GM12878 (cell line): ENCODE measurements at regions not wholly inside any gene's neighbourhood (a gene's known extent, or its start where the extent isn't known, plus 50 kb on each side); places are given as distances from the start of the nearest gene placed in this dataset.

Source experiments
- ATAC-seq: fragments of 200-7000 bp; cut with Tn5 transposase; 3 replicates; pipeline ENCODE4 v1.9.1; 2020; ENCODE audit warnings: mild to moderate bottlenecking, moderate library complexity
- BruUV-seq: library from RNA; stranded (reverse); fragments of 400-500 nt; replicated peaks from 2 replicates; lab custom pipeline; 2021; lab: Mats Ljungman, UMichigan
- CTCF ChIA-PET: fragments of 300-600 bp; sonication (Branson Sonifier 250); formaldehyde crosslinking; extraction: SDS; loops from one replicate; lab custom pipeline; 2021; ENCODE audit warnings: inconsistent platforms; lab: Yijun Ruan, JAX
- POLR2A ChIA-PET: fragments of 350-600 bp; formaldehyde crosslinking; extraction: SDS; loops from one replicate; lab custom pipeline; 2021; ENCODE audit warnings: inconsistent platforms; lab: Charles Lee
- RAD21 ChIA-PET: fragments of 300-600 bp; sonication (Branson Sonifier 250); formaldehyde crosslinking; loops from one replicate; lab custom pipeline; 2023; ENCODE audit warnings: antibody characterized with exemption; ENCODE audit not compliant: unreplicated experiment; lab: Charles Lee
- SMC1A ChIA-PET: fragments of 300-600 bp; sonication (Branson Sonifier 250); formaldehyde crosslinking; loops from one replicate; lab custom pipeline; 2023; ENCODE audit not compliant: unreplicated experiment, uncharacterized antibody; lab: Charles Lee
- DNase-seq: peaks from one replicate; pipeline ENCODE4 v3.0.0-alpha.2; 2011; ENCODE audit warnings: low read depth, low spot score
- FAIRE-seq: peaks from 3 replicates; lab custom pipeline; 2011; peaks lifted over from hg19 to GRCh38; lab: Jason Lieb, UNC
- H2AFZ ChIP-seq: 2 replicates; pipeline ENCODE4 v1.6.0; 2011; ENCODE audit warnings: low read depth, low read length, control low read depth; ENCODE audit not compliant: control insufficient read depth
- H3K27ac ChIP-seq: 2 replicates; pipeline ENCODE4 v1.5.1; 2011; ENCODE audit warnings: control low read depth; ENCODE audit not compliant: control insufficient read depth, insufficient read depth
- H3K27me3 ChIP-seq, 2 experiments: replicated peaks in 1 of 2; 2 replicates each; pipeline versions ENCODE4 v1.6.0 to v1.6.1; 2011; ENCODE audit warnings: low read length in 1 of 2; ENCODE audit not compliant: control insufficient read depth in 2 of 2, insufficient read depth in 2 of 2
- H3K36me3 ChIP-seq, 2 experiments: 2 replicates each; pipeline ENCODE4 v1.5.1; 2011; ENCODE audit warnings: low read length in 1 of 2; ENCODE audit not compliant: control insufficient read depth in 2 of 2, insufficient read depth in 2 of 2
- H3K4me1 ChIP-seq: 2 replicates; pipeline ENCODE4 v1.6.1; 2011; ENCODE audit warnings: mild to moderate bottlenecking, low read length, moderate library complexity, mixed read lengths; ENCODE audit not compliant: control insufficient read depth, insufficient read depth
- H3K4me2 ChIP-seq: 2 replicates; pipeline ENCODE4 v1.6.0; 2011; ENCODE audit warnings: control low read depth; ENCODE audit not compliant: control insufficient read depth, insufficient read depth
- H3K4me3 ChIP-seq: fragments of 200-600 bp; sonication (generic); 2 replicates; pipeline ENCODE4 v1.5.1; 2016
- H3K79me2 ChIP-seq: 2 replicates; pipeline ENCODE4 v1.6.0; 2011; ENCODE audit warnings: low read length; ENCODE audit not compliant: control insufficient read depth, insufficient read depth
- H3K9ac ChIP-seq: 2 replicates; pipeline ENCODE4 v1.8.0; 2011; ENCODE audit warnings: low read length, control low read depth, mixed read lengths; ENCODE audit not compliant: control insufficient read depth, insufficient read depth
- H3K9me3 ChIP-seq: replicated peaks from 3 replicates; pipeline ENCODE4 v1.5.1; 2011; ENCODE audit warnings: mild to moderate bottlenecking, low read length; ENCODE audit not compliant: control insufficient read depth, insufficient read depth
- H4K20me1 ChIP-seq: 2 replicates; pipeline ENCODE4 v1.6.0; 2011; ENCODE audit not compliant: control insufficient read depth, insufficient read depth
- BRCA1 ChIP-seq: IDR thresholded peaks from 2 replicates; pipeline ENCODE4 v1.6.1; 2011; ENCODE audit warnings: low read depth, low read length, improper control_type of control experiment
- CHD4 ChIP-seq: fragments of 200-600 bp; sonication (generic); IDR thresholded peaks from 2 replicates; pipeline ENCODE4 v1.6.1; 2016; ENCODE audit warnings: mild to moderate bottlenecking
- CUX1 ChIP-seq: IDR thresholded peaks from 2 replicates; pipeline ENCODE4 v1.6.1; 2012; ENCODE audit warnings: improper control_type of control experiment, low read depth, low read length; ENCODE audit not compliant: insufficient replicate concordance
- EGR1 ChIP-seq, 2 experiments: IDR thresholded peaks; 1 replicate in 1 of 2; 2 replicates in 1 of 2; pipeline ENCODE4 v1.6.1; 2011 to 2012; ENCODE audit warnings: low read depth in 2 of 2, low read length in 2 of 2, borderline replicate concordance in 1 of 2, mild to moderate bottlenecking in 1 of 2, moderate library complexity in 1 of 2
- FOXM1 ChIP-seq: IDR thresholded peaks from 2 replicates; pipeline ENCODE4 v1.6.1; 2012; ENCODE audit warnings: low read depth, mild to moderate bottlenecking, inconsistent platforms, low read length, moderate library complexity
- GATAD2B ChIP-seq: fragments of 450-650 bp; conservative IDR thresholded peaks from 2 replicates; pipeline ENCODE4 v1.6.1; 2017; ENCODE audit warnings: low read depth, mild to moderate bottlenecking, moderate library complexity
- KDM1A ChIP-seq: fragments of 200-600 bp; sonication (generic); IDR thresholded peaks from 2 replicates; pipeline ENCODE4 v1.6.1; 2016; ENCODE audit warnings: borderline replicate concordance
- MTA3 ChIP-seq: IDR thresholded peaks from 2 replicates; pipeline ENCODE4 v1.6.1; 2012; ENCODE audit warnings: low read length, inconsistent platforms, borderline replicate concordance
- NFXL1 ChIP-seq: fragments of 450-650 bp; IDR thresholded peaks from 2 replicates; pipeline ENCODE4 v1.6.1; 2017; ENCODE audit warnings: antibody characterized with exemption, mild to moderate bottlenecking, borderline replicate concordance
- NR2F1 ChIP-seq: fragments of 450-650 bp; conservative IDR thresholded peaks from 2 replicates; pipeline ENCODE4 v1.6.1; 2017; ENCODE audit warnings: mild to moderate bottlenecking
- POLR2AphosphoS2 ChIP-seq: IDR thresholded peaks from 2 replicates; pipeline ENCODE4 v1.6.1; 2011; ENCODE audit warnings: low read depth, mild to moderate bottlenecking, low read length, improper control_type of control experiment, moderate library complexity
- SREBF1 ChIP-seq: IDR thresholded peaks from 2 replicates; pipeline ENCODE4 v1.6.1; 2012; ENCODE audit warnings: mild to moderate bottlenecking, low read length
- USF1 ChIP-seq: IDR thresholded peaks from 2 replicates; pipeline ENCODE4 v1.6.1; 2011; ENCODE audit warnings: borderline replicate concordance, low read depth, mild to moderate bottlenecking, moderate library complexity, mixed read lengths, low read length; ENCODE audit not compliant: insufficient read depth; ENCODE audit errors: extremely low read length
- WGBS: methylation state at CpG from one replicate; pipeline ENCODE4 v1.1.6; 2016; ENCODE audit warnings: low lambda C conversion rate; ENCODE audit not compliant: insufficient replicate concordance, insufficient coverage; ENCODE audit errors: missing lambda C conversion rate; 5-methylcytosine and 5-hydroxymethylcytosine counted together
- in situ Hi-C: fragments of 300-500 bp; cut with MboI; formaldehyde crosslinking; loops from 9 replicates; pipeline ENCODE4 v1.14.3; 2018; ENCODE audit warnings: mixed read lengths
- intact Hi-C: fragments of 100-400 bp; cut with micrococcal nuclease; formaldehyde crosslinking; loops from one replicate; pipeline ENCODE4 v1.14.2; 2022; ENCODE audit not compliant: unreplicated experiment
- TF ChIP-seq, protein P1 (sequence below): fragments of 450-650 bp; IDR thresholded peaks from 2 replicates; pipeline ENCODE4 v1.6.1; 2016; ENCODE audit warnings: mild to moderate bottlenecking
- TF ChIP-seq, protein P2 (sequence below): fragments of 150-350 bp; IDR thresholded peaks from 2 replicates; pipeline ENCODE4 v1.6.1; 2014; ENCODE audit warnings: mild to moderate bottlenecking, low read depth, low read length

GRCh38 chr7:34449765-34450164 lies 208.3 kb upstream of the NPSR1 start (continued):
- TF ChIP-seq CUX1: no peak
- TF ChIP-seq, protein P1, sequence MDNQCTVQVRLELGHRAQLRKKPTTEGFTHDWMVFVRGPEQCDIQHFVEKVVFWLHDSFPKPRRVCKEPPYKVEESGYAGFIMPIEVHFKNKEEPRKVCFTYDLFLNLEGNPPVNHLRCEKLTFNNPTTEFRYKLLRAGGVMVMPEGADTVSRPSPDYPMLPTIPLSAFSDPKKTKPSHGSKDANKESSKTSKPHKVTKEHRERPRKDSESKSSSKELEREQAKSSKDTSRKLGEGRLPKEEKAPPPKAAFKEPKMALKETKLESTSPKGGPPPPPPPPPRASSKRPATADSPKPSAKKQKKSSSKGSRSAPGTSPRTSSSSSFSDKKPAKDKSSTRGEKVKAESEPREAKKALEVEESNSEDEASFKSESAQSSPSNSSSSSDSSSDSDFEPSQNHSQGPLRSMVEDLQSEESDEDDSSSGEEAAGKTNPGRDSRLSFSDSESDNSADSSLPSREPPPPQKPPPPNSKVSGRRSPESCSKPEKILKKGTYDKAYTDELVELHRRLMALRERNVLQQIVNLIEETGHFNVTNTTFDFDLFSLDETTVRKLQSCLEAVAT: no peak

GRCh38 chr7:34451183-34451582 lies 206.8 kb upstream of the NPSR1 start:
- H3K36me3 ChIP-seq: no peaks in the 10 kb centered on the region
- H3K4me3 ChIP-seq: no peak overlapping the region
- no peak overlapping the region for H2AFZ ChIP-seq
- no peaks in the 10 kb centered on the region for H3K79me2 ChIP-seq
- in situ Hi-C loops: no loop called here
- ChIA-PET RAD21 (no interaction called here), POLR2A (no interaction called here), CTCF (interaction anchor here (1.2 kb wide), 1 partner anchor 21 kb away, joined by 3 read pairs; no protein-coding TSS in a partner anchor)
- H3K9ac ChIP-seq: no peak overlapping the region
- no peaks in the 10 kb centered on the region for H3K9me3 ChIP-seq
- H4K20me1 ChIP-seq: no peaks in the 10 kb centered on the region
- FAIRE-seq (no peak), DNase-seq (no peak), ATAC-seq (no peak)
- H3K27ac ChIP-seq: no peak overlapping the region
- 94% methylated on average over 1 of the region's 1 CpG for whole genome bisulfite sequencing
- no peak for TF ChIP-seq EGR1 (IDR thresholded peaks at IDR 0.05; ENCODE audit: borderline replicate concordance in 1 of 2, low read depth in 2 of 2, low read length in 2 of 2)
- TF ChIP-seq USF1: no peak
- no peak for TF ChIP-seq NFXL1
- TF ChIP-seq BRCA1: no peak
- no peak for TF ChIP-seq GATAD2B
- TF ChIP-seq KDM1A: no peak
- TF ChIP-seq NR2F1: no peak
- TF ChIP-seq, protein P2, sequence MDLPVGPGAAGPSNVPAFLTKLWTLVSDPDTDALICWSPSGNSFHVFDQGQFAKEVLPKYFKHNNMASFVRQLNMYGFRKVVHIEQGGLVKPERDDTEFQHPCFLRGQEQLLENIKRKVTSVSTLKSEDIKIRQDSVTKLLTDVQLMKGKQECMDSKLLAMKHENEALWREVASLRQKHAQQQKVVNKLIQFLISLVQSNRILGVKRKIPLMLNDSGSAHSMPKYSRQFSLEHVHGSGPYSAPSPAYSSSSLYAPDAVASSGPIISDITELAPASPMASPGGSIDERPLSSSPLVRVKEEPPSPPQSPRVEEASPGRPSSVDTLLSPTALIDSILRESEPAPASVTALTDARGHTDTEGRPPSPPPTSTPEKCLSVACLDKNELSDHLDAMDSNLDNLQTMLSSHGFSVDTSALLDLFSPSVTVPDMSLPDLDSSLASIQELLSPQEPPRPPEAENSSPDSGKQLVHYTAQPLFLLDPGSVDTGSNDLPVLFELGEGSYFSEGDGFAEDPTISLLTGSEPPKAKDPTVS: no peak
- no peak for TF ChIP-seq MTA3
- no peak for TF ChIP-seq POLR2AphosphoS2
- no peak for TF ChIP-seq SREBF1
- TF ChIP-seq FOXM1: no peak
- TF ChIP-seq CHD4: no peak
- TF ChIP-seq, all 136 proteins: peak for 0
- H3K4me1 ChIP-seq: no peaks in the 10 kb centered on the region
- SMC1A ChIA-PET: interaction anchor here (0.7 kb wide), 1 partner anchor 34 kb away, joined by 3 read pairs; no protein-coding TSS in a partner anchor
- H3K4me2 ChIP-seq: no peak overlapping the region
- BruUV-seq: no TSS peak
- intact Hi-C loops: no loop called here
- no peaks in the 10 kb centered on the region for H3K27me3 ChIP-seq
